Non-pigmented ciliary epithelial cell (primary cell): ENCODE measurements at regions not wholly inside any gene's neighbourhood (a gene's known extent, or its start where the extent isn't known, plus 50 kb on each side); places are given as distances from the start of the nearest gene placed in this dataset.

Experiments used
- DNase-seq: peaks from one replicate; pipeline ENCODE4 v3.0.0-alpha.2; 2010; ENCODE audit warnings: low read depth

- no peak for DNase-seq
Observed at GRCh38 chr5:60374409-60374808, 325.6 kb downstream of the DEPDC1B start.

GRCh38 chr5:60372786-60373185 is 327.2 kb downstream of the DEPDC1B start:
- DNase-seq, result no peak

- DNase-seq, result no peak
Observed at GRCh38 chr5:60371065-60371464, 328.9 kb downstream of the DEPDC1B start.

- DNase-seq, result no peak
Observed at GRCh38 chr5:60370508-60370907, 329.5 kb downstream of the DEPDC1B start.

- DNase-seq, result no peak
Observed at GRCh38 chr5:60369391-60369790, 330.6 kb downstream of the DEPDC1B start.

GRCh38 chr5:60368100-60368499 is 331.9 kb downstream of the DEPDC1B start:
- no peak for DNase-seq

GRCh38 chr5:60366489-60366888 is 333.5 kb downstream of the DEPDC1B start:
- DNase-seq, result no peak

GRCh38 chr5:60365001-60365400 is 335.0 kb downstream of the DEPDC1B start:
- DNase-seq, result no peak

- DNase-seq, result peak; percentile 17
Observed at GRCh38 chr5:60362158-60362557, 337.8 kb downstream of the DEPDC1B start.

- no peak for DNase-seq
Observed at GRCh38 chr5:60360355-60360754, 339.6 kb downstream of the DEPDC1B start.

- DNase-seq, result no peak
Observed at GRCh38 chr5:60357302-60357701, 342.7 kb downstream of the DEPDC1B start.

GRCh38 chr5:60356745-60357144 is 343.2 kb downstream of the DEPDC1B start:
- DNase-seq, result no peak

- DNase-seq, result no peak
Observed at GRCh38 chr5:60355181-60355580, 344.8 kb downstream of the DEPDC1B start.

GRCh38 chr5:60354311-60354710 is 345.7 kb downstream of the DEPDC1B start:
- DNase-seq, result no peak

GRCh38 chr5:60352992-60353599 is 346.9 kb downstream of the DEPDC1B start:
- no peak for DNase-seq

GRCh38 chr5:60350794-60351193 is 349.2 kb downstream of the DEPDC1B start:
- DNase-seq, result no peak

GRCh38 chr5:60349891-60350415 is 350.0 kb downstream of the DEPDC1B start:
- DNase-seq, result no peak

GRCh38 chr5:60346393-60346792 is 353.6 kb downstream of the DEPDC1B start:
- DNase-seq, result no peak

- DNase-seq, result no peak
Observed at GRCh38 chr5:60343102-60343501, 356.9 kb downstream of the DEPDC1B start.

GRCh38 chr5:60340965-60341471 is 358.9 kb downstream of the DEPDC1B start:
- no peak for DNase-seq

GRCh38 chr5:60340326-60340725 is 359.6 kb downstream of the DEPDC1B start:
- no peak for DNase-seq

GRCh38 chr5:60339691-60340201 is 360.2 kb downstream of the DEPDC1B start:
- DNase-seq, result no peak

- DNase-seq, result no peak
Observed at GRCh38 chr5:60338846-60339245, 361.1 kb downstream of the DEPDC1B start.

- no peak for DNase-seq
Observed at GRCh38 chr5:60336491-60336890, 363.5 kb downstream of the DEPDC1B start.
